Activated CD4-positive, alpha-beta memory T cell treated with anti-CD3 and anti-CD28 coated beads, Interleukin-2, amount 10 ng/mL, durations not matched to agents 7 days and 5 days (primary cell): ENCODE measurements at regions not wholly inside any gene's neighbourhood (a gene's known extent, or its start where the extent isn't known, plus 50 kb on each side); places are given as distances from the start of the nearest gene placed in this dataset.

Experiments
- CTCF ChIA-PET: fragments of 350-600 bp; sonication (Branson Sonifier 250); formaldehyde crosslinking; loops from one replicate; lab custom pipeline; 2021; ENCODE audit warnings: antibody characterized with exemption, inconsistent platforms; lab: Charles Lee
- POLR2A ChIA-PET: fragments of 350-600 bp; sonication (Branson Sonifier 250); formaldehyde crosslinking; loops from one replicate; lab custom pipeline; 2021; ENCODE audit warnings: antibody characterized with exemption; lab: Charles Lee
- DNase-seq: peaks from one replicate; pipeline ENCODE4 v3.0.0-alpha.2; 2020
- H3K27ac Mint-ChIP-seq: one replicate; pipeline ENCODE4 v1.8.0; 2021; ENCODE audit warnings: mild to moderate bottlenecking, mixed read lengths
- H3K27me3 Mint-ChIP-seq: one replicate; pipeline ENCODE4 v1.8.0; 2021; ENCODE audit warnings: mixed read lengths
- H3K36me3 Mint-ChIP-seq: one replicate; pipeline ENCODE4 v1.8.0; 2021; ENCODE audit warnings: low read depth, mixed read lengths
- H3K4me1 Mint-ChIP-seq: one replicate; pipeline ENCODE4 v1.8.0; 2021; ENCODE audit warnings: mixed read lengths
- H3K4me3 Mint-ChIP-seq: one replicate; pipeline ENCODE4 v1.8.0; 2021; ENCODE audit warnings: mild to moderate bottlenecking, mixed read lengths
- H3K9me3 Mint-ChIP-seq: one replicate; pipeline ENCODE4 v1.8.0; 2021; ENCODE audit warnings: mixed read lengths

DNA sequence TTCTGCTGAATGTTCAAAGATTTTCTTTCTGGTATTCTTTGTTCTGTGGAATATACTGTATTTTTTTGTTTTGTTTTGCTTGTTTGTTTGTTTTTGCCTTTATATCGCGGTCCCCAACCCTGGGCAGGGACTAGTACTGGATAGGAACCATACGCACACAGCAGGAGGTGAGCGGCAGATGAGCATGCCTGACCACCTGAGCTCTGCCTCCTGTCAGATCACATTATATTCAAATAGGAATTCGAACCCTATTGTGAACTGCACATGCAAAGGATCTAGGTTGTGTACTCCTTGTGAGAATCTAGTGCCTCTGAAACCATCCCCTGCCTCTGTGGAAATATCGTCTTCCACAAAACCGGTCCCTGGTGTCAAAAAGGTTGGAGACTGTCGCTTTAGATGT is 83.3 kb upstream of the ANO3 start:
- POLR2A ChIA-PET, result no interaction called here
- Mint-ChIP-seq H3K27ac (no peak overlapping the region), H3K36me3 (no peaks in the 10 kb centered on the region), H3K4me3 (no peak overlapping the region), H3K9me3 (peaks cover 2% of the 10 kb centered on the region), H3K4me1 (no peaks in the 10 kb centered on the region), H3K27me3 (no peaks in the 10 kb centered on the region)
- CTCF ChIA-PET, result no interaction called here
- no peak for DNase-seq

DNA sequence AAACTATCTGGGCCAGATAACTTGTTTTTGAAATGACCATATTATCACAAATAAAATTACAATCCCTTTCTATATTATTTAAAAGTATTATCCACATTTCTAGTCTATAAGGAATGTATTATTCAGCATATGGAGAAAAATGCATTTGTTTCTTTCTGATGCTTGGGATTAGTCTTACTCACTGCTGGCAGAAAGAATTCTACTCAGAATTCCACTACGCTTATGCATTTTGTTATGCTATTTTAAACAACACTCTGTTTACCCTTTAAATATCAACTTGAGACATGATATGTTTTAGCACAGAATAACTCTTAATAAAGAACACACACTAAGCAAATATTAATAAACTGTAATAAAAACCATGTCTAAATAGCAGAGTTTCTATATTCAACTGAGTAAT is 77.6 kb upstream of the ANO3 start:
- ChIA-PET POLR2A (no interaction called here), CTCF (no interaction called here)
- Mint-ChIP-seq H3K27ac (no peak overlapping the region), H3K4me3 (no peak overlapping the region), H3K4me1 (no peaks in the 10 kb centered on the region), H3K9me3 (no peaks in the 10 kb centered on the region), H3K36me3 (no peaks in the 10 kb centered on the region), H3K27me3 (no peaks in the 10 kb centered on the region)
- no peak for DNase-seq

GRCh38 chr11:26263769-26264168 is 68.2 kb upstream of the ANO3 start:
- H3K4me1 Mint-ChIP-seq, result no peaks in the 10 kb centered on the region
- no peaks in the 10 kb centered on the region for H3K27me3 Mint-ChIP-seq

DNA sequence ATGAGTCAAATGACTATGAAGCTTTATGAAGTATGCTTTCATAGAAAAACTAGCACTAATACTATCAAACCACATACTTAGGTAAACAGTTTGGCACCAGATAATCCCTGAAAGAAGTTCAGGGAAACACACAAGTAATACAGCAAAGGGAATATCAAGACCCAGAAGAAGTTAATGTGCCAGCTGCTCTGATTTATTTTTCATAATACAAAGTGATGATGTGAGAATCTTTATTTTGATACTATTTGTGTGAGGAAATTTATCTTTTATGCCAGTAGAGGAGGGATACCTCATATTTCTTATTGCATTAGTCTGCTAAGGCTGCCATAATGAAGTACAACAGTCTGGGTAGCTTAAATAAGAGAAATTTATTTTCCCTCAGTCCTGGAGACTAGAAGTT is 67.7 kb upstream of the ANO3 start:
- no peak for DNase-seq
- ChIA-PET POLR2A (no interaction called here), CTCF (no interaction called here)
- Mint-ChIP-seq H3K4me3 (no peak overlapping the region), H3K27me3 (no peaks in the 10 kb centered on the region), H3K9me3 (no peaks in the 10 kb centered on the region), H3K36me3 (no peaks in the 10 kb centered on the region), H3K27ac (no peak overlapping the region), H3K4me1 (no peaks in the 10 kb centered on the region)

More at GRCh38 chr11:26263769-26264168, 68.2 kb upstream of the ANO3 start:
- no peaks in the 10 kb centered on the region for H3K36me3 Mint-ChIP-seq
- DNase-seq, result no peak
- H3K4me3 Mint-ChIP-seq, result no peak overlapping the region
- ChIA-PET POLR2A (no interaction called here), CTCF (no interaction called here)
- no peaks in the 10 kb centered on the region for H3K9me3 Mint-ChIP-seq
- H3K27ac Mint-ChIP-seq, result no peak overlapping the region

DNA sequence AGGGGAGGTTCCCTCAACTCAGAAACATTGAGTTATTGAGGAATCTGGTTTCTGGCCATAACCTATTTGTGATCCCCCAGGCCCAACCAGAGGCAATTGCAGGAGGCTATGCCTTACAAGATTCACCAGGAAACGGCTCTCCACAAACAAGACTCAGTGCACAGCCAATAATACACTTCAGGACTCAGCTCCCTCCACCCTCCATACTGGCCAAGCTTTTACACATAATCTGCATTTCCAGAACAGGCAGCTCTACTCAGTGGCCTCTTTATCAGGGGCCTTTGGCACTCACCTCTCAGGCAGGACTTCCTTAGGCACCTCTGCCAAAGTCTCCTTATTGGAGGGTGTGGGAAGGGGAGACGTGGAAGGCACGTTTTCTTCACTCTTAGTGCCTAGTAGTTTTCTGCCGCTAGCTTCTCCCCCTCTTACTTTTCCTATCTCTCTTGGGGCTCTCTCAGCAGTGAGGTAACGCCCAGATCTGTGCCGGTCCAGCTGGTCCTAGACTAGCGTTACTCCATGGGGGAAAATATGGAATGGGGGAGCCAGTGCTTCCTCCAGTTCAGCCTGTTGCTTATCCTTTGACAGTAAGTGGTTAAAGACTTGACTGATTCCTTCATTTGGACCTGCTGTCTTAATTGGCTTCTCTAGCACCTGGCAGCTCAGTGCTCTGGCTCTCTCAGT is 62.8 kb upstream of the ANO3 start:
- DNase-seq, result no peak
- POLR2A ChIA-PET, result no interaction called here
- H3K27ac Mint-ChIP-seq, result no peak overlapping the region
- H3K4me3 Mint-ChIP-seq, result no peak overlapping the region
- no peaks in the 10 kb centered on the region for H3K9me3 Mint-ChIP-seq
- peaks cover 2% of the 10 kb centered on the region for H3K27me3 Mint-ChIP-seq
- no peaks in the 10 kb centered on the region for H3K4me1 Mint-ChIP-seq
- H3K36me3 Mint-ChIP-seq, result no peaks in the 10 kb centered on the region
- CTCF ChIA-PET, result no interaction called here

DNA sequence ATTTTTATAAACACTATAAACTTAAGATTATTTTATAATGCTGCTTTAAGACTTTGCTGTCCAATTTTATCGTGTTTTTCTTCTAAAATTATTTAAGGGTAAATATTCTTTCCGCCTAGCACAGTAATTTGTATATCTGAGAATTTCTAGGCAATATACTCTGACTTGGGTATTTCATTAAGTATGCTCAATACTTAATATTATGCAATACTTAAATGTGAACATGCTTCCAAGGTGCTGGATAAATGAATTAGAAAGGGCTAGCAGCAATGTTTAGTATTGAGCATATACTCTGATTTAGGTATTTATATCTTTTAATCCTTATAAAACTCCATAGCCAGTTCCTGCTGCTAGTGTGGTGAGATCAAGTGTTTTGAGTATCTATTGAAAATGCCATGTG is 60.3 kb upstream of the ANO3 start:
- H3K9me3 Mint-ChIP-seq, result no peaks in the 10 kb centered on the region
- ChIA-PET CTCF (interaction anchor here (0.8 kb wide), 1 partner anchor 13 kb away, joined by 3 read pairs; no protein-coding TSS in a partner anchor), POLR2A (no interaction called here)
- H3K36me3 Mint-ChIP-seq, result no peaks in the 10 kb centered on the region
- H3K27ac Mint-ChIP-seq, result no peak overlapping the region
- no peak overlapping the region for H3K4me3 Mint-ChIP-seq
- no peaks in the 10 kb centered on the region for H3K4me1 Mint-ChIP-seq
- DNase-seq, result no peak
- peaks cover 3% of the 10 kb centered on the region for H3K27me3 Mint-ChIP-seq

DNA sequence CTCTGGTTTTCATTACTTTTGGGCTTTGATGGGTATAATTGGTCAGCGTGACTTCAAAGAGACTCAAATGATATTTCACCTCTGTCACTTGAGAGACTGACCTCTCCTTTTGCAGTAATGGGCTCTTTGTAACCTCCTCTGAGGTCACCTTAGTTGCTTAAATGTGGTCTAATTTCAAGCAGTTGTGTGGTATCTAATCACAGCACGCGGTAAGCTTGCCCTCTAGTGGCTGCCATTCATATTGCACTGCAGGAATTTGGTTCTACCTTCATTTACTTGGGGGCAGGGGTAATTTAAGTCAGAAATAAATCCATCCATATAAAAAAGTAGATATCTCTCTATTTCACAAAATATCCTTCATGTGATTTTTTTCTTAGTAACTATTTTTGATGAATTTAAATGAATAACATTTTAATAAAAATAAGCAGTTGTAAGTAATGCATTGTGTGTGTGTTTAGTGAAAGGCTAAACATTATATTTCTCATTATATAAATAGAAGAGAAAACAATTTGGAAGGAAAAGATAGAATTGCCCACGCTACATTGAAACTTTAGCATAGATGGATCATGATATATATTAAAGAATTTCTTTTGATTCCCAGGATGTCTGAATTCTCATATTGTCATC is 55.0 kb upstream of the ANO3 start:
- DNase-seq, result peak; percentile 46
- POLR2A ChIA-PET, result no interaction called here
- Mint-ChIP-seq H3K4me3 (no peak overlapping the region), H3K4me1 (no peaks in the 10 kb centered on the region), H3K27me3 (peaks cover 2% of the 10 kb centered on the region), H3K27ac (no peak overlapping the region), H3K36me3 (no peaks in the 10 kb centered on the region), H3K9me3 (no peaks in the 10 kb centered on the region)
- CTCF ChIA-PET, result no interaction called here

GRCh38 chr11:26278354-26278753 is 53.6 kb upstream of the ANO3 start:
- no peak for DNase-seq
- Mint-ChIP-seq H3K4me3 (no peak overlapping the region), H3K27me3 (peaks cover 2% of the 10 kb centered on the region), H3K36me3 (no peaks in the 10 kb centered on the region), H3K4me1 (no peaks in the 10 kb centered on the region), H3K9me3 (no peaks in the 10 kb centered on the region), H3K27ac (no peak overlapping the region)
- ChIA-PET CTCF (no interaction called here), POLR2A (no interaction called here)
